IgD-negative memory B cell (primary cell): ENCODE measurements at regions not wholly inside any gene's neighbourhood (a gene's known extent, or its start where the extent isn't known, plus 50 kb on each side); places are given as distances from the start of the nearest gene placed in this dataset.
"Not testable (repeated sequence)": the region's sequence is repeated elsewhere in the genome, so short reads cannot be mapped to it uniquely, and the experiment has no call there.

Experiments
- H3K27ac Mint-ChIP-seq, 3 donors: one replicate each; pipeline ENCODE4 v1.8.0; 2020 to 2022; ENCODE audit warnings: mild to moderate bottlenecking in 3 of 3, mixed read lengths in 3 of 3, moderate library complexity in 1 of 3
- H3K27me3 Mint-ChIP-seq: one replicate; pipeline ENCODE4 v1.8.0; 2021; ENCODE audit warnings: mixed read lengths
- H3K36me3 Mint-ChIP-seq: one replicate; pipeline ENCODE4 v1.8.0; 2020; ENCODE audit warnings: mild to moderate bottlenecking, mixed read lengths
- H3K4me1 Mint-ChIP-seq, 3 donors: one replicate each; pipeline ENCODE4 v1.8.0; 2020 to 2022; ENCODE audit warnings: mixed read lengths in 3 of 3, mild to moderate bottlenecking in 1 of 3
- H3K4me3 Mint-ChIP-seq, 4 donors: one replicate each; pipeline ENCODE4 v1.8.0; 2020 to 2022; ENCODE audit warnings: mild to moderate bottlenecking in 4 of 4, mixed read lengths in 4 of 4, moderate library complexity in 3 of 4
- H3K9me3 Mint-ChIP-seq, 3 donors: one replicate each; pipeline ENCODE4 v1.8.0; 2020 to 2021; ENCODE audit warnings: mixed read lengths in 3 of 3, mild to moderate bottlenecking in 1 of 3

DNA sequence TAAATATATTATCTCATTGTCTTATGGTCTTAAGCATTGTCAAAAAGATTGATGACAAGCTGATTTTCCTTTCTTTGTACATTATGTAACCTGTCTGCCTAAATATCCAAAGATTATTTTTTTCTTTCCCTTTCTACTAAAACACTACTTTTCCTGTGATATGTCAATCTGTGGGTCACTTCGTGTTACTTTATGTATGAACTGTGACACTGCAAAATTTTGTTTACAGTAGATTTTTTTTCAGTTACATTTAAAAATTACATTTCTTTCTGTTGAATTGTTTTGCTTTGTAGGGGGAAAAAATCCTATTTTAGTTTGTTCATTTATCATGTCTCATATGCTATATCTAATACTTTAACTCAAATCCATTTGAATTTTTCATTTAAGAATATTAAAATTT is 392.3 kb upstream of the ATXN7L3B start:
- Mint-ChIP-seq H3K9me3 (peaks cover 0 to 2% (median 0%) of the 10 kb centered on the region in 3 donors), H3K4me1 (no peaks in the 10 kb centered on the region), H3K27me3 (no peaks in the 10 kb centered on the region), H3K4me3 (no peak overlapping the region), H3K27ac (no peak overlapping the region), H3K36me3 (no peaks in the 10 kb centered on the region)

DNA sequence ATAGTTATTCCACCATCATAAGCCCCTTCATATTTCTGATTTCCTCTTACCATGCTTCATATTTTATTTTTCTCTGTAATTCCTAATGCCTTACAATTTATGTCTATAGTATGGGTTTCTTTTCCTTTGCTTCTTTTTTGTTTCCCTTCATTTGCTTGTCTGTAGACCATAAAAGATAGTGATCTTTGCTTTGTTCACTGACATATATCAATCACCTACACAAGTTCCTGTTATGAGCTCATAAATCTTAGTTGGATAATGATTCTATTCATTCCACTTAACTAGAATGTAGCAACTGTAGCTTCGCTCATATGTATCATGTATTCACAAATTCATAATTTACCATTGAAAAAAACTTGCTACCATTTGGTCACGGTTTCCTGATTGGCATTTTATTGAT is 388.8 kb upstream of the ATXN7L3B start:
- Mint-ChIP-seq H3K4me3 (no peak overlapping the region), H3K9me3 (peaks cover 0 to 3% (median 0%) of the 10 kb centered on the region in 3 donors), H3K4me1 (no peaks in the 10 kb centered on the region), H3K27ac (no peak overlapping the region), H3K27me3 (no peaks in the 10 kb centered on the region), H3K36me3 (no peaks in the 10 kb centered on the region)

DNA sequence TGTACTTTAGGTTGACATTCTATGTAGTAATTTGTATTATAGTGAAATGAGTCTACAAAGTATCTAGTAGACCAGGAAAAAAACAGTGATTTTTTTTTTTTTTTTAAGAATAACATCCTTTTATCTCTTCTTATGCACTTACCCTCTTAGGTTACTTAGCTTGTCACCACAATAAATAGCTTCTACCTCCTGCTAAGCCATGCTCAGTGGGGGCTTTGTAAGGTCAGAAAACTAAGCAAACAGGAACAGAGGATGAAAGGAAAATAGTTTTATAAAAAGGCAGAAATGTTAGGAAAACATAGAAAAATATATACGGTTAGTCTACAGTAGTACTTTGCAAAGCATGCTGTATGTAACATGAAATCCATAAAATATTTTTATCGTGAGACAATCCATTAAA is 385.3 kb upstream of the ATXN7L3B start:
- H3K4me1 Mint-ChIP-seq: no peaks in the 10 kb centered on the region
- no peaks in the 10 kb centered on the region for H3K36me3 Mint-ChIP-seq
- H3K4me3 Mint-ChIP-seq: no peak overlapping the region

DNA sequence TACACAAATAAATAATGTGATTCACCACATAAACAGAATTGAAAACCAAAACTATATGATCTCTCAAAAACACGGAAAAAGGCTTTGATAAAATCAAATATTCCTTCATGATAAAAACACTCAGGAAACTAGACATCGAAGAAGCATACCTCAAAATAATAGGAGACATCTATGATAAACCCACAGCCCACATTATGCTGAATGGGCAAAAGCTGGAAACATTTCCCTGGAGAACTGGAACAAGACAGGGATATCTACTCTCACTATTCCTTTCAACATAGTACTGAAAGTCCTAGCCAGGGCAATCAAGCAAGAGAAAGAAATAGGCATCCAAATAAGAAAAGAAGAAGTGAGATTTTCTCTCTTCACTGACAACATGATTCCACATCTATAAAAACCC is 371.5 kb upstream of the ATXN7L3B start:
- no peak overlapping the region for H3K27ac Mint-ChIP-seq
- H3K4me1 Mint-ChIP-seq: no peaks in the 10 kb centered on the region
- no peak overlapping the region for H3K4me3 Mint-ChIP-seq
- H3K36me3 Mint-ChIP-seq: no peaks in the 10 kb centered on the region
- no peaks in the 10 kb centered on the region for H3K27me3 Mint-ChIP-seq
- H3K9me3 Mint-ChIP-seq: peaks cover 0 to 3% (median 0%) of the 10 kb centered on the region in 3 donors

More for the DNA sequence above, 385.3 kb upstream of the ATXN7L3B start:
- peaks cover 0 to 1% (median 0%) of the 10 kb centered on the region in 3 donors for H3K9me3 Mint-ChIP-seq
- no peaks in the 10 kb centered on the region for H3K27me3 Mint-ChIP-seq
- no peak overlapping the region for H3K27ac Mint-ChIP-seq

- no peak overlapping the region for H3K4me3 Mint-ChIP-seq
- no peaks in the 10 kb centered on the region for H3K36me3 Mint-ChIP-seq
- no peaks in the 10 kb centered on the region for H3K27me3 Mint-ChIP-seq
- no peak overlapping the region for H3K27ac Mint-ChIP-seq
- H3K9me3 Mint-ChIP-seq: peaks cover 0 to 4% (median 3%) of the 10 kb centered on the region in 3 donors
- no peaks in the 10 kb centered on the region for H3K4me1 Mint-ChIP-seq
These were observed 368.0 kb upstream of the ATXN7L3B start for GRCh38 chr12:74169607-74170006.

GRCh38 chr12:74170645-74171477 is 366.8 kb upstream of the ATXN7L3B start:
- H3K4me3 Mint-ChIP-seq: no peak overlapping the region
- peaks cover 2% of the 10 kb centered on the region for H3K36me3 Mint-ChIP-seq
- H3K4me1 Mint-ChIP-seq: no peaks in the 10 kb centered on the region
- peaks cover 2 to 7% (median 4%) of the 10 kb centered on the region in 3 donors for H3K9me3 Mint-ChIP-seq
- H3K27me3 Mint-ChIP-seq: no peaks in the 10 kb centered on the region
- no peak overlapping the region for H3K27ac Mint-ChIP-seq

DNA sequence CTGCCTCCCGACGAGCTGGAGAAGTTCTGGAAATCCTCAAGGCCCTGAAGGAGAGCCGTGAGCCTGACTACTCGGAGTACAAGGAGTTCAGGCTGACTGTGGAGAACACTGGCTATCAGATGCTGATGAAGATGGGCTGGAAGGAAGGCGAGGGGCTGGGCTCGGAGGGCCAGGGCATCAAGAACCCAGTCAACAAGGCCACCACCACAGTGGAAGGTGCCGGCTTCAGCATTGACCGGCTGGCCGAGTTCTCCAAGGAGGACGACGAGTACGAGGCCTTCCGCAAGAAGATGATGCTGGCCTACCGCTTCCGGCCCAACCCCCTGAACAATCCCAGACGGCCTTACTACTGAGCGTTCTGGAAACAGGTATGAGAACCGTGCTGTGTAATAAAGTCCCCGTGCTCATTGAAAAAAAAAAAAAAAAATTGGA is 366.1 kb upstream of the ATXN7L3B start:
- no peaks in the 10 kb centered on the region for H3K4me1 Mint-ChIP-seq
- peaks cover 2% of the 10 kb centered on the region for H3K36me3 Mint-ChIP-seq
- no peak overlapping the region for H3K4me3 Mint-ChIP-seq
- no peak overlapping the region for H3K27ac Mint-ChIP-seq
- no peaks in the 10 kb centered on the region for H3K27me3 Mint-ChIP-seq
- peaks cover 2 to 7% (median 4%) of the 10 kb centered on the region in 3 donors for H3K9me3 Mint-ChIP-seq

DNA sequence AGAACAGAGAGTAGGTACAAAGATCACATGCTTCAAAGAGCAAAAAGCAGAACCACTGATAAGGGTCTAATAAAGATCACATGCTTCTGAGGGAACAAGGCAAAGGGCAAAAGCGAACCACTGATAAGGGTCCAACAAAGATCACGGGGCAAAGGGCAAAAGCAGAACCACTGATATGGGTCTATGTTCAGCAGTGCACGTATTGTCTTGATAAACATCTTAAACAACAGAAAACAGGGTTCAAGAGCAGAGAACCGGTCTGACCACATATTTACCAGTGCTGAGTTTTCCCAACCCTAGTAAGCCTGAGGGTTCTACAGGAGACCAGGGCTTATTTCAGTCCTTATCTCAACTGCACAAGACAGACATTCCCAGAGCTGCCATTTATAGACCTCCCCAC is 362.7 kb upstream of the ATXN7L3B start:
- H3K4me1 Mint-ChIP-seq, H3K27me3 Mint-ChIP-seq, H3K36me3 Mint-ChIP-seq, H3K4me3 Mint-ChIP-seq, H3K27ac Mint-ChIP-seq: not testable (repeated sequence)
- peaks cover 2 to 10% (median 8%) of the 10 kb centered on the region in 3 donors for H3K9me3 Mint-ChIP-seq

DNA sequence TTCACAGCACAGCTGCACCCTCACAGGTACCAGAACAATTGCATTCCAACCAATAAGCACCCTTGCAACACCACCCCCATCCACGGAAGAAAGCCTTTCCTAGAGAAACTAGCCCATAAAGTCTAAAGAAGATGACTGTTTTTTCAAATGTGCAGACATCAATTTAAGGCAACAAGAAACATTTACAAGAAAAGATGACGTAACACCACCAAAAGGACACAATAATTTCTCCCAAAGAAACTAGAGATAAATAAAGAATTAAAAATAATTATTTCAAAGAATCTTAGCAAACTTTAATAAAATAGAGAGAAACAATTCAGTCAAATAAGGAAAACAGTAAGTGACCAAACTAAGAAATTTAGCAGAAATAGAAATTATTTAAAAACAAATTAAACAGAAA is 352.3 kb upstream of the ATXN7L3B start:
- Mint-ChIP-seq H3K4me1 (no peaks in the 10 kb centered on the region), H3K36me3 (no peaks in the 10 kb centered on the region), H3K4me3 (no peak overlapping the region), H3K27ac (no peak overlapping the region), H3K9me3 (peaks cover 0 to 6% (median 3%) of the 10 kb centered on the region in 3 donors), H3K27me3 (no peaks in the 10 kb centered on the region)

DNA sequence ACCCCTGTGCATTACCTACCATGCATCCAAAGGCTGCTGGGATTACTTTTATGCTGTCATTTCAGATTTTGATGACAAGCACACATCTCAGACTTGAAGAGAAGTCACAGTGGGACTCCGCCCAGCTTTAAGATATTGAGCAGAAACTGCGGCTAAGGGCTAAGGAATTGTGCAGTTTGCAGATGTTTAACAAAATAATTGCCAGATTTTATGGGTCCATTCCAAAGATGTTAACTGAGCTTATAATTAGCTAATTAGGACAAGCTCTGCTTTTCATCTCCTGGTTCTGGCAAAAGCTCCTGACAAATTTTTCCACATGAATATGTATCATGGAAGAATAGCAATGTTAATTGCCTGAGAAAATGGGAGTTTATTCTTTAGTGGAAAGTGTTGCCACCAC is 344.4 kb upstream of the ATXN7L3B start:
- Mint-ChIP-seq H3K36me3 (peaks cover 1% of the 10 kb centered on the region), H3K9me3 (peaks cover 0 to 2% (median 0%) of the 10 kb centered on the region in 3 donors), H3K27ac (no peak overlapping the region), H3K4me3 (no peak overlapping the region), H3K4me1 (no peaks in the 10 kb centered on the region), H3K27me3 (no peaks in the 10 kb centered on the region)

DNA sequence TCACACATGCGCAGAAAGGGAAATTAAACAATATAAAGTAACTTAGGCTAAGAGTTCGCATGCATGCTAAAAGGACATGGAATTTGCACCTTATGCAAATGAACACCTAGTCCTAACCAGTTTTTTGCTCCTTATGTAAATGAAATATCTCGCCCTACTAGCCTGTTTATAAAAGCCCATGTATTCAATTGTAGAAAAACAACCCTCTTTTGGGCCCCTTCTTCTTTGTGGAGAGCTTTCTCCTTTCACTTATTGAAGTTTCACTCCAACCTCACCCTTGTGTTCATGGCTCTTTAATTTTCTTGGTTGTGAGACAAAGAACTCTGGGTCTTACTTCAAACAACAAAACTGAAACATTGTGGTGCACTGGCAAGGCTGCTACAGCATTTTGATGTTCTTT is 333.4 kb upstream of the ATXN7L3B start:
- Mint-ChIP-seq H3K27me3 (no peaks in the 10 kb centered on the region), H3K4me1 (no peaks in the 10 kb centered on the region), H3K9me3 (peaks cover 3 to 7% (median 5%) of the 10 kb centered on the region in 3 donors), H3K4me3 (no peak overlapping the region), H3K27ac (no peak overlapping the region), H3K36me3 (no peaks in the 10 kb centered on the region)

DNA sequence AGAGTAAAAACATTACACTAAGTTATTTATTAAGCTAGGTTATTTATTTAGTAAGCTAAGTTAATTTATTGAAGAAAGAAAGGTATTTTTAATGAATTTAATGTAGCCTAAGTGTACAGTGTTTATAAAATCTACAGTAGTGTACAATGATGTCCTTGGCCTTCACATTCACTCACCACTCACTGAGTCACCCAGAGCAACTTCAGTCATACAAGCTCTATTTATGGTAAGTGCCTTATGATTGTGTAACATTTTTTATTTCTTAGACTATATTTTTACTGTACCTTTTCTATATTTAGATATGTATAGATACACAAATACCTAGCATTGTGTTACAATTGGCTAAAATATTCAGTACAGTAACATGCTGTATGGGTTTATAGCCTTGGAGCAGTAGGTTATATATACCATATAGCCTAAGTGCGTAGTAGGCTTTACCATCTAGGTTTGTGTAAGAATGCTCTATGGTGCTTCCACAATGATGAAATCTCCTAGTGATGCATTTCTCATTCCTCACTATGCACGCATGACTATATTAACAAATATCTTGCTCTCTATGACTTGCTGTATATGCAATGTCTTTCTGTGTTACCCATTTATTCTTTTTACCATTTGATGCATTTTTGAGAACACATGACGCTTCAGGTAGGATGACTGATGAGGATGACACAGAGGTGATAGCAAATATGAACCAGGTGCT is 309.6 kb upstream of the ATXN7L3B start:
- H3K4me3 Mint-ChIP-seq: no peak overlapping the region
- no peaks in the 10 kb centered on the region for H3K4me1 Mint-ChIP-seq
- H3K27ac Mint-ChIP-seq: no peak overlapping the region
- peaks cover 0 to 10% (median 3%) of the 10 kb centered on the region in 3 donors for H3K9me3 Mint-ChIP-seq
- no peaks in the 10 kb centered on the region for H3K27me3 Mint-ChIP-seq
- no peaks in the 10 kb centered on the region for H3K36me3 Mint-ChIP-seq

- Mint-ChIP-seq H3K9me3 (peaks cover 0 to 10% (median 6%) of the 10 kb centered on the region in 3 donors), H3K27ac (no peak overlapping the region), H3K36me3 (no peaks in the 10 kb centered on the region), H3K4me3 (no peak overlapping the region), H3K27me3 (no peaks in the 10 kb centered on the region), H3K4me1 (no peaks in the 10 kb centered on the region)
These were observed 308.0 kb upstream of the ATXN7L3B start for GRCh38 chr12:74229671-74230070.

DNA sequence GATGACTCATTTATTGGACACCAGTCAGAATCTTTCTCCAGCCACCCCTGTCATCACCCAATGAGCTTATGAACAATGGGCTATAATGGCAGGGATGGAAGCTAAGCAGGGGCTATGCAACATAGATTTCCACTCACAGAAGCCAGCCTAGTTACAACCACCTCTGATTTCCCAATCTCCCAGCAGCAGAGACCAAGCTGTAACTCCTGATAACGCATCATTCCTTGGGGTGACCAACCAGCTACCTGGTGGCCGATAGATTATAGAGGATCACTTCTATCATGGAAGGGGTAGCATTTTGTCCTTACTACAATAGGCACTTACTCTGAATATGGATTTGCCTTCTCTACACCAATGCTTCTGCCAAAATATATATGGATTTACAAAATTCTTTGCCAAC is 302.3 kb upstream of the ATXN7L3B start:
- Mint-ChIP-seq H3K4me1 (no peaks in the 10 kb centered on the region), H3K4me3 (no peak overlapping the region), H3K27ac (no peak overlapping the region), H3K36me3 (no peaks in the 10 kb centered on the region), H3K27me3 (no peaks in the 10 kb centered on the region), H3K9me3 (peaks cover 0 to 25% (median 10%) of the 10 kb centered on the region in 3 donors)

DNA sequence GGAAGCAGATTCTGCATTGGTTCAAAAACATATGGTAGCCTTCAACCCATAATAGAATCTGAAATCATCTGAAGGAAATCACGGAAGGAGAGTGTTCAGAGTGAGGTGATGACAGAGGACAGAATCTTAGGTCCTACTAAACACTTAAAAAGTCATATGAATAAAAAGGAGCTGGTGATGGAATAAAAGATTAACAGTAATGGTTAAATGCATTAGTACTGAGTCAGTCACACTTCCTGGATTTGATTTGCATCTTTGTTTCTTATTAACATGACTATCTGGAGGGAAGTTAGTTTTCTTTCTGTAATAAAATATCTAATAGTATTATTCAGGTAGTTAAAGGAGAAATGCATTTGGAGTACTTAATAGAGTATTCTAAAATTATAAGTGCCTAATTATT is 296.3 kb upstream of the ATXN7L3B start:
- Mint-ChIP-seq H3K27me3 (no peaks in the 10 kb centered on the region), H3K9me3 (peaks cover 4 to 28% (median 10%) of the 10 kb centered on the region in 3 donors), H3K27ac (no peak overlapping the region), H3K36me3 (no peaks in the 10 kb centered on the region), H3K4me3 (no peak overlapping the region), H3K4me1 (no peaks in the 10 kb centered on the region)

DNA sequence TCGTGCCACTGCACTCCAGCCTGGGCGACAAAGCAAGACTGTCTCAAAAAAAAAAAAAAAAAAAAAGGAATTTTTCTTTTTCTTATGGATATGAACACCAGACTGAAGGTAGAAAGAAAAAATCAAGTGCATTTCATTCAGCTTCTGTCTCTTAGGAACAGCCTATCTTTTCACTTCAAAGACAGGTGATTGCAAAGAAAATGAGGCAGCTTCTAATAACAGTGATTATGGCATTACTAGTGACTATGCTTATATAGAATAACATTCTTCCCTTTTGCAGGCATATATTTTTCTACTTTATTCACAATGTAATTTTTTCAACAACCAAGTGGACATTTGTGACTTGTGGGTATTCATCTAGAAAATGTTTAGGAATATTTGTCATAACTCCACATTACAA is 295.5 kb upstream of the ATXN7L3B start:
- no peaks in the 10 kb centered on the region for H3K4me1 Mint-ChIP-seq
- H3K4me3 Mint-ChIP-seq: no peak overlapping the region
- H3K27ac Mint-ChIP-seq: no peak overlapping the region
- H3K9me3 Mint-ChIP-seq: peaks cover 4 to 28% (median 10%) of the 10 kb centered on the region in 3 donors
- no peaks in the 10 kb centered on the region for H3K27me3 Mint-ChIP-seq
- no peaks in the 10 kb centered on the region for H3K36me3 Mint-ChIP-seq
